ENCODE measurements at regions not wholly inside any gene's neighbourhood (a gene's known extent, or its start where the extent isn't known, plus 50 kb on each side); places are given as distances from the start of the nearest gene placed in this dataset.

GRCh38 chr9:105043370-105043936 lies 115.5 kb upstream of the ABCA1 start:
- FAIRE-seq (no peak), DNase-seq (ENCODE audit: low read depth, low spot score) (no peak)
- TF ChIP-seq GATA2 (IDR thresholded peaks at IDR 0.05; ENCODE audit: insufficient read depth, insufficient read length, low read depth, low read length) (no peak), MAX (IDR thresholded peaks at IDR 0.05; ENCODE audit: insufficient read depth, insufficient read length) (no peak), POLR2AphosphoS5 (IDR thresholded peaks at IDR 0.05; ENCODE audit: insufficient read depth, low read depth, low read length) (no peak), JUN (IDR thresholded peaks at IDR 0.05; ENCODE audit: borderline replicate concordance, insufficient read depth, insufficient read length, low read depth) (no peak), FOS (IDR thresholded peaks at IDR 0.05; ENCODE audit: borderline replicate concordance, insufficient read depth, low read length) (no peak)
- Histone ChIP-seq H3K79me2 (ENCODE audit: control insufficient read depth, insufficient read depth, low read length) (no peaks in the 10 kb centered on the region), H4K20me1 (replicated peaks; ENCODE audit: control insufficient read depth, extremely low read depth, insufficient read depth, low read length) (no peaks in the 10 kb centered on the region), H3K4me1 (ENCODE audit: control insufficient read depth, extremely low read depth, insufficient read depth, low read length) (no peaks in the 10 kb centered on the region), H3K9me3 (replicated peaks; ENCODE audit: control insufficient read depth, insufficient read depth, low read length) (no peaks in the 10 kb centered on the region), H3K9me1 (replicated peaks; ENCODE audit: control insufficient read depth, extremely low read depth, insufficient read depth, low read length) (no peaks in the 10 kb centered on the region), H2AFZ (ENCODE audit: low read depth, low read length) (no peak overlapping the region), H3K27me3 (ENCODE audit: control insufficient read depth in 2 of 2, insufficient read depth in 2 of 2, low read length in 2 of 2) (no peaks in the 10 kb centered on the region), H3K4me3 (replicated peaks in 1 of 3; ENCODE audit: insufficient read depth in 1 of 3, low read depth in 1 of 3, low read length in 3 of 3) (no peak overlapping the region), H3K9ac (replicated peaks; ENCODE audit: extremely low read depth, insufficient read depth, low read length) (no peak overlapping the region), H3K27ac (ENCODE audit: insufficient read depth, low read depth, low read length) (no peak overlapping the region), H3K36me3 (ENCODE audit: control insufficient read depth in 2 of 2, extremely low read depth in 1 of 2, insufficient read depth in 2 of 2, low read length in 2 of 2) (no peaks in the 10 kb centered on the region), H3K4me2 (ENCODE audit: insufficient read depth, low read length) (no peak overlapping the region)
- POLR2A ChIA-PET = no interaction called here
- dilution Hi-C loops (cut with MboI; ENCODE audit: extremely low pct_ligation_motif_present, low sequenced_read_pairs) = no loop called here
- CTCF ChIA-PET = interaction anchor here (0.9 to 1.1 kb wide), 2 partner anchors 16 to 180 kb away, joined by 3 to 4 read pairs; no protein-coding TSS in a partner anchor
- intact Hi-C loops (cut with micrococcal nuclease) = no loop called here
- no TSS peak for BruUV-seq (replicated peaks)

- ChIA-PET POLR2A (no interaction called here), CTCF (interaction anchor here (0.9 to 1.1 kb wide), 2 partner anchors 15 to 182 kb away, joined by 3 to 4 read pairs; no protein-coding TSS in a partner anchor)
- BruUV-seq (replicated peaks) = no TSS peak
These were observed 116.6 kb upstream of the ABCA1 start for GRCh38 chr9:105044518-105044917.

More at GRCh38 chr9:105044518-105044917, 116.6 kb upstream of the ABCA1 start:
- no peaks in the 10 kb centered on the region for H3K79me2 ChIP-seq (ENCODE audit: control insufficient read depth, insufficient read depth, low read length)
- intact Hi-C loops (cut with micrococcal nuclease) (no loop called here), dilution Hi-C loops (cut with MboI; ENCODE audit: extremely low pct_ligation_motif_present, low sequenced_read_pairs) (no loop called here)
- no peak for FAIRE-seq
- no peak for DNase-seq (ENCODE audit: low read depth, low spot score)
- no peak overlapping the region for H3K4me3 ChIP-seq (replicated peaks in 1 of 3; ENCODE audit: insufficient read depth in 1 of 3, low read depth in 1 of 3, low read length in 3 of 3)
- no peak for TF ChIP-seq POLR2A (IDR thresholded peaks at IDR 0.05; ENCODE audit: low read depth, low read length)
- no peak for TF ChIP-seq MAX (IDR thresholded peaks at IDR 0.05; ENCODE audit: insufficient read depth, insufficient read length)
- TF ChIP-seq FOS (IDR thresholded peaks at IDR 0.05; ENCODE audit: borderline replicate concordance, insufficient read depth, low read length) = no peak
- TF ChIP-seq MYC (IDR thresholded peaks at IDR 0.05; ENCODE audit: low read depth, low read length) = no peak
- TF ChIP-seq JUN (IDR thresholded peaks at IDR 0.05; ENCODE audit: borderline replicate concordance, insufficient read depth, insufficient read length, low read depth) = no peak
- TF ChIP-seq GATA2 (IDR thresholded peaks at IDR 0.05; ENCODE audit: insufficient read depth, insufficient read length, low read depth, low read length) = no peak
- no peak for TF ChIP-seq POLR2AphosphoS5 (IDR thresholded peaks at IDR 0.05; ENCODE audit: insufficient read depth, low read depth, low read length)
- TF ChIP-seq CTCF (IDR thresholded peaks at IDR 0.05; ENCODE audit: extremely low read depth in 1 of 2, insufficient read depth in 1 of 2, low read depth in 1 of 2, low read length in 2 of 2) = no peak
- no peak for TF ChIP-seq EZH2 (IDR thresholded peaks at IDR 0.05; ENCODE audit: borderline replicate concordance, low read depth, low read length, severe bottlenecking)
- no peak overlapping the region for H3K27ac ChIP-seq (ENCODE audit: insufficient read depth, low read depth, low read length)
- H3K9ac ChIP-seq (replicated peaks; ENCODE audit: extremely low read depth, insufficient read depth, low read length) = no peak overlapping the region
- H3K36me3 ChIP-seq (ENCODE audit: control insufficient read depth in 2 of 2, extremely low read depth in 1 of 2, insufficient read depth in 2 of 2, low read length in 2 of 2) = no peaks in the 10 kb centered on the region
- no peaks in the 10 kb centered on the region for H3K4me1 ChIP-seq (ENCODE audit: control insufficient read depth, extremely low read depth, insufficient read depth, low read length)
- no peaks in the 10 kb centered on the region for H4K20me1 ChIP-seq (replicated peaks; ENCODE audit: control insufficient read depth, extremely low read depth, insufficient read depth, low read length)
- H3K4me2 ChIP-seq (ENCODE audit: insufficient read depth, low read length) = no peak overlapping the region
- H2AFZ ChIP-seq (ENCODE audit: low read depth, low read length) = no peak overlapping the region
- H3K27me3 ChIP-seq (ENCODE audit: control insufficient read depth in 2 of 2, insufficient read depth in 2 of 2, low read length in 2 of 2) = no peaks in the 10 kb centered on the region
- no peaks in the 10 kb centered on the region for H3K9me3 ChIP-seq (replicated peaks; ENCODE audit: control insufficient read depth, insufficient read depth, low read length)
- H3K9me1 ChIP-seq (replicated peaks; ENCODE audit: control insufficient read depth, extremely low read depth, insufficient read depth, low read length) = no peaks in the 10 kb centered on the region

Data from endothelial cell of umbilical vein (primary cell).